GM21381 (cell line): ENCODE measurements at regions not wholly inside any gene's neighbourhood (a gene's known extent, or its start where the extent isn't known, plus 50 kb on each side); places are given as distances from the start of the nearest gene placed in this dataset.

Experiments
- ATAC-seq: cut with Tn5 transposase; IDR thresholded peaks from one replicate; pipeline ENCODE4 v1.9.1; 2021; ENCODE audit warnings: mild to moderate bottlenecking, moderate library complexity; ENCODE audit not compliant: unreplicated experiment

- no peak for ATAC-seq
These were observed 523.9 kb downstream of the SLC4A3 start for GRCh38 chr2:220151341-220151740.

GRCh38 chr2:220152281-220152935 is 525.0 kb downstream of the SLC4A3 start:
- no peak for ATAC-seq

- ATAC-seq, result no peak
These were observed 525.7 kb downstream of the SLC4A3 start for GRCh38 chr2:220153118-220153517.

DNA sequence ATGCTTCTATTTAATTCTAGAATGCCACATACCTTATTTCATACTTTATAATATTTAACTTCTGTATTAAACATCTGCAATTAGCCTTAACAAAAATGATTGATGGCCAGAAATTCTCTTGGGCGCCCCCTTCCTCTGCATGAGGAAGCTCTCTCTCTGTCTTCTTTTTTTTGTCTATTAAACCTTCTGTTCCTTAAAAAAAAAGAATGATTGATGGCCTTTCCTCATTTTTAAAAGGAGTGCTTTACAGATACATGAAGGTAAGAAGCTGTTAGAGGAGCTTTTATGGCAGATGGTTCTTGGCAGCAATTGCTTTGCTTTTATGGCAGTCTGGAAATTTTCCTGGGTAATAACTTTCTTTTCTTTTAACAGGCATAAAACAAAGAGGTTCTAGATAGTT is 526.9 kb downstream of the SLC4A3 start:
- no peak for ATAC-seq

DNA sequence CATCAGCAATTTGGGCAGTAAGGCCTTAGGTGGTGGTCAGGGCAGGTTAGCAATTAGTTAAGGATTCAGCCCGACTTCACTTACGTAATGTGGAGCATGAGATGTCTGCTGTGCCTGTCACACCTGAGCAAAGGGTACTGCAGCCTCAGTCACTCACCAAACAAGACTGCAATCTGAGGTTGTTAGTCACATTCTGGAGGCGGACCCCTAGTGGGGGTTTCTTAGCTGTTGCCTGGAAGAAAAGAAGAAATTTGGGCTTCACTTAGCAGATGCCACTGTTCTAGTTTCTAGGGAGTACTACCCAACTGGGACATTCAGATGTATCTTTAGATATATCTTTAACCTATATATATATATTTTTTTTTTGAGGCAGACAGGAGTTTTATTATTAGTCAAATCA is 529.9 kb downstream of the SLC4A3 start:
- ATAC-seq, result no peak

- ATAC-seq, result no peak
These were observed 532.3 kb downstream of the SLC4A3 start for GRCh38 chr2:220159738-220160137.

DNA sequence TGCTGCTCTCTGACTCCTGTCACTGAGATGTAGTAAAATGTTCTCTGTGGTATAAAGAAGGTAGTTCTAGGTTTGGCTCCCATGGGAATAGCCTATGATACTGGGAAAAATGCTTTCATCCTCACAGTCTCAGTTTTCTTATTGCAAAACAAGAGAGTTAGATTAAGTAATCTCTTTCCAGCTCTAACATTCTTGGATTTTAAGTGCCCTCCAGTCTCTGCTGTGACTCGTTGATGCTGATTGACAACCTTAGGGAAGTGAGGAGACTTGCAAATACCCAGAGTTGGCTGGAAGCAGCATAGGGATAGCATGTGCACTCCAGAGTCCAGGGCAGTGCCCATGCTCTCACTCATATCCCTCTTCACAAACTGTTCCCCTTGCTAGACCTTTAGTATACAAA is 534.9 kb downstream of the SLC4A3 start:
- ATAC-seq, result no peak

DNA sequence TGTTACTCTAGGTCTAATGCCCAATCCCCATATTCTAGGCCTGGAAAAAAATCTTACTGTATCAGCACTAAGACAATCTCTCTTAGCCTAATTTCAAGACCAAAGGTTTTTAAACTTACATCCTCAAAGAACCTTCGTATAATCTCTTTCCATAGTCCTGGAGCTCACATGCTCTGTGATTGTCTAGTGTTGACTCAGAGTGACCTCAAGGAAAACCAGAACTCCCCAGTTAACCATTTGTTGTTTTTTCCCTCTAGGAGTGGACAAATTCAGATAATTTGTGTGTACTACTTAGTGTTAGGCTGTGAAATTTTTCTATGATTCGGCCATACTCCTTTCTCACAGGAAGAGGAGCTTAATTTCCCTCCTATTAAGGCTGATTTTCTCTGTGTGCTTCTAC is 536.1 kb downstream of the SLC4A3 start:
- ATAC-seq, result no peak

GRCh38 chr2:220165401-220165800 is 538.0 kb downstream of the SLC4A3 start:
- no peak for ATAC-seq

GRCh38 chr2:220166616-220167015 is 539.2 kb downstream of the SLC4A3 start:
- ATAC-seq, result no peak

DNA sequence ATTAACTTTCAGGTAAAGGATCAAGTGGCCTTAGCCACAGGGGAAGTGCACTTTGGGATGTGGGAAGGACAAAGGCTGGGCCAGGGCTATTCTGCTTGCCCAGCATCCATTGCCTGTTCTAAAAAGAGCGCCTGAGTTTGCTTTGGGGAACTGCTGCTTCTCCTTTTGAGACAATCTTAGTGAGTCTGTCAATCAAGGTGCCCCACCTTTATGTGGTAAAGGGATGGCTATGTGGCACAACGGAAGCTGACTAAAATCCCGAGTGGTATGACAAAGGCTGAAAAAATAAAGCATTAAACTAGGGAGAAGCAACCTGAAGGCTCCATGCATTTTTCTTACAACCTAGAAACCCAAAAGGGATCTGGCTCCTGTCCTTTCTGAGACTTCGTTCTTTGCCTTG is 540.5 kb downstream of the SLC4A3 start:
- no peak for ATAC-seq

DNA sequence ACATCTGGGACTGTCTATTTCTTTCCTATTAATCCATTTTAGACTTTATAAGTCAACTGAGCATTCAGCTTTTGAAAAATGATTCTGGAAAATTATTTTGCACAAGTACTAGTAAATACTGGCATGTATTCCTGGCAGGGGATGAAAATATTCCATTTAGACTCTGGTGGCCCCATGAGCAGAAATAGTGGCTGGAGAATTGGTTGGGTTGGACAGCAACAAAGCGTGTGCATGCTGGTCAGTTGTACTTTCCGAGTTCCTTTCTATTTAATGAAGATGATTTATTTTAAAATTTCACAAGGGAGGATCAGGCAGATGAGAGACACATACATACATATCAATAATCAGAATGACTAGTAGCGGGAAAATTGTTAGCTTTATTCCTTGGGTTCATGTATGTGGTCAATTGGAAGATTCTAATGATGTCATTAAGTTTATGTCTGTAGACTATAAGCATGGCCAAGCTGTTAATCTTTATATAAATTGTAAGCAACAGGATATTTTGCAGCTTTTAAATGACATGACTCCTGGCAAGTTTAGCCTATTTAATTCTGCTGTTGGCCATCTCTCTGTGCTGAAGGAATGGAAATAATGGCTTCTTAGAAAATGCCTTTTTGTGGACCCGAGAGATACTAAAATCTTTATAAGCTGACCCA is 541.6 kb downstream of the SLC4A3 start:
- ATAC-seq, result no peak

DNA sequence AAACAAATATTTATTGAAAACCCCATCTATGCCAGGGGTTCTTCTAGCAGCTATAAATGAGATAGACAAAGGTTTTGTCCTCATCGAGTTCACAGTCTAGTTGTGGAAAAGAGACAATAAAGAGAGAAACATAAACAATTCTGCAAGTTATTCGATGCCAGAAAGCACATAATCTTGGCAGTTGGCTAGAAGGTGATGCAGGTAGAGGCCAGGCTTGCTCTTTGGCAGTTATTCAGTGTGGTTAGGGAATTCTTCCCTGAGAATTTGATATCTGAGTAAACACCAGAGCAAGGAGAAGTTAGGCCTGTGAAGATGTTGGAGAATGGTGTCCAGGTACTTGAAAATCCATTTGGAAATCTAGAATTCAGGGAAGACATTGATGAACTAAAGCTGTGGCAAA is 547.4 kb downstream of the SLC4A3 start:
- ATAC-seq, result no peak

DNA sequence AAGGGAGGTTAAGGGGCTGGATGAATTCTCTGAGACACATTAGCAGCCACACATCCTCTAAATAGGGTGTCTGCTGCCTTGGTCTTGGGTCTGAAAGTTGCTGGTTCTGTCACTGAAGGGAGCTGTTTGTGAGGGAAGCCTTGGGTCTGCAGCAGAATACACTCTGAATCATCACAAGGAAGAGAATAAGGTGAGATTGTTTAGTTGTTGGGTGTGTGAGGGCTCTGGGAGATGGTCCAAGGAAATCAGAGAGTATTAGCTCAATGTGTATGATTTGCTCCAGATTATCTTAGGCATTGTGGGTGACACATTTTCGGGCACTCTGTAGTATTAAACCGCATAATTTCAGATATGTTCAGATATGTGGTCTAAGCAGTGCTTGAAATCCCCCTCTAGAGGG is 548.5 kb downstream of the SLC4A3 start:
- no peak for ATAC-seq

GRCh38 chr2:220178991-220179695 is 551.7 kb downstream of the SLC4A3 start:
- no peak for ATAC-seq

DNA sequence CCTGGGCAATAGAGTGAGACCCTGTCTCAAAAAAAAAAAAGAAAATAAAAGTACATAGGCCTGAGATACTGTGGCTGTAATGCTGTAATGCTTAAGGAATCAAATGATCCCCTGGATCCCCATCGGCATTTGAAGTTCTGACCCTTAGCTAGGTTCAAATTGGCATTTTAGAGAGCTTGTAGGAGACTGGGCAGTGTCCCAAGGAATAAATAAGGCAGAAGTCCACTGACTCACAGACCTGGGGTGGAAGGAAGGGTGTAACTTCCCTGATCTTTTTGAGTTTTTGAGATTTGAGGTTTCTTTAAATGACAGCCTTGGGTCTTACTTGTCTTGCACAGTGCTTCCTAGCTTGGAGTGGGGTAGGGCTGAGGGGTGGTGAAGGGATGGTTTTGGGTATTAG is 553.7 kb downstream of the SLC4A3 start:
- ATAC-seq, result no peak

DNA sequence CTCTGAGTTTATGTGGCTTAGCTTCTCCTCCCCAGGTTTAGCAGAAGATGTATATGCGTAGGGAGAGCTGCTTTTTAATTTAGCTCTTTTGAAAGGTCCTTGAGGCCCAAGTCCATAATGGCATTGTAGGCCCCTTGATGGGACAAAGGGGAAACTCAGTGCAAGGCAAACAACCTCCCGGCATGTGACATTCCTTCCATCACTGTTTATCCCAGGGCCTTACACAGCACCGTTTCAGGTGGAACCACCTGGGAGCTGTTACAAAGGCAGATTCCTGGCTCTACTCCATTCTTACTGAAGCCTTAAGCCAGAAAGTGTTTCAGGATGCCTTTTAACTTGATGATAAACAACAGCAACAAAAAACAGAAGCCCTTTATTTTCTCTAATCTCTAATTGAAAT is 555.4 kb downstream of the SLC4A3 start:
- ATAC-seq, result no peak

GRCh38 chr2:220185766-220186305 is 558.4 kb downstream of the SLC4A3 start:
- no peak for ATAC-seq

DNA sequence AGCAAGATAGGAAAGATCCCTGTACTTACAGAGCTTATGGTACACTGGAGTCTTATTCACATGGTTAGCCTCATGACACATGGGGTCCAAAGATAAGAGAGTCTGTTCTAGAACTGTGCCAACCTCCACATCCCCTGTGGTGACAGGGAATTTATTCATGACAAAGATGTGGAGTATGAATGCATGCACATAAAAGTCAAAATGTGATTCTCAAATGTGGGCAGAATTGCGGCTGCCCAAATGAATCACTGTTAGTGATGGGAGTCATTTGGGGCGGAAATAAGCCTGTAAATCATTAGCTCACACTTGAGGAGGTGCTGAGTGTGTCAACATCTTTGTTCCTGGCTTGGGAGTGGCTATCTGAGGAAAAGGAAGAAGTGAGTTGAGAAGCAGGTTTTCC is 560.6 kb downstream of the SLC4A3 start:
- ATAC-seq, result no peak

DNA sequence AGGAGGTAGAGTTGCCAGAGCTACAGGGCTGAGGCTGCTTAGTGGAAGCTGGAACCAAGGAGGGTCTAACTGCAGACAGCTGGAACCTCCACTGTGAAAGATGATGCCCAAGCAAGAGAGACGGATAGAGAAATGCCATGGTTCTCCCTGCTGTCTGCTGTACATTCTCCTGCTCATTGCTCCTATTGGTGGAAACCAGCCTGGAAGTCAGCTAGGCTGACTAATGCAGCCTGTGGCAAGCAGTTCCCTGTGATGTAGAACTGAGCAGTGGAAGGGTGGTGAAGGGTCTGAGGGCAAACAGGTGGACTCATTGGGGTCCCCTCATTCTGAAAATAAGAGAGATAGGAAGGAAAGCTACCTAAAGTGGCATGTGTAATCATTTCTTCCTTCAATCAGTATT is 563.6 kb downstream of the SLC4A3 start:
- ATAC-seq, result no peak

DNA sequence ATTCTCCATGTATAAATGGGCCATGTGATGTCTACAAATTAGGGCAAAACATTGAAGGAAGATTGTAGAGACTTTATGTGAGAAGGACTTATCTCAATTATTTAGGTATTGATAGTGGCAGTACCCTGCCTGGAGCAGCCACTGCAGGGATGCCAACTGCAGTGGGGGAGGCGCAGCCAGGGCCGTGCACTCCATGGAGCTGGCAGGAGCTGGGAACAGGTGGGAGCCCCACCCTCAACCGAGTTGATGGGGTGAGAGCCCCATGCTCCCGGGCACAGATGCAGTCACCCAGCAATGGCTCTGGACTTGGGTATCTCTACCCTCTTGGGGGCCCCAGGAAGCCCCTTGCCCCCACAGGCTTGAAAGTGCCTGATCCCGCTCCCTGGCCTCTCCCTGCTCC is 564.3 kb downstream of the SLC4A3 start:
- ATAC-seq, result no peak
